ENCODE measurements at regions not wholly inside any gene's neighbourhood (a gene's known extent, or its start where the extent isn't known, plus 50 kb on each side); places are given as distances from the start of the nearest gene placed in this dataset.

- POLR2A ChIA-PET, result no interaction called here
- BruUV-seq (replicated peaks), result no TSS peak
- H3K9me3 ChIP-seq (replicated peaks; ENCODE audit: control insufficient read depth, insufficient read depth, low read length), result no peaks in the 10 kb centered on the region
- CTCF ChIA-PET, result no interaction called here
- H3K9me1 ChIP-seq (replicated peaks; ENCODE audit: control insufficient read depth, extremely low read depth, insufficient read depth, low read length), result no peaks in the 10 kb centered on the region
- no peak overlapping the region for H3K4me3 ChIP-seq (replicated peaks in 1 of 3; ENCODE audit: insufficient read depth in 1 of 3, low read depth in 1 of 3, low read length in 3 of 3)
- H3K36me3 ChIP-seq (ENCODE audit: control insufficient read depth in 2 of 2, extremely low read depth in 1 of 2, insufficient read depth in 2 of 2, low read length in 2 of 2), result no peaks in the 10 kb centered on the region
- H4K20me1 ChIP-seq (replicated peaks; ENCODE audit: control insufficient read depth, extremely low read depth, insufficient read depth, low read length), result no peaks in the 10 kb centered on the region
- dilution Hi-C loops (cut with MboI; ENCODE audit: extremely low pct_ligation_motif_present, low sequenced_read_pairs), result no loop called here
- intact Hi-C loops (cut with micrococcal nuclease), result no loop called here
- H3K9ac ChIP-seq (replicated peaks; ENCODE audit: extremely low read depth, insufficient read depth, low read length), result no peak overlapping the region
- H2AFZ ChIP-seq (ENCODE audit: low read depth, low read length), result no peak overlapping the region
- FAIRE-seq, result peak; percentile 18
- no peaks in the 10 kb centered on the region for H3K27me3 ChIP-seq (ENCODE audit: control insufficient read depth in 2 of 2, insufficient read depth in 2 of 2, low read length in 2 of 2)
- no peaks in the 10 kb centered on the region for H3K79me2 ChIP-seq (ENCODE audit: control insufficient read depth, insufficient read depth, low read length)
- no peak for TF ChIP-seq GATA2 (IDR thresholded peaks at IDR 0.05; ENCODE audit: insufficient read depth, insufficient read length, low read depth, low read length)
- no peak for TF ChIP-seq MAX (IDR thresholded peaks at IDR 0.05; ENCODE audit: insufficient read depth, insufficient read length)
- TF ChIP-seq JUN (IDR thresholded peaks at IDR 0.05; ENCODE audit: borderline replicate concordance, insufficient read depth, insufficient read length, low read depth), result no peak
- TF ChIP-seq MYC (IDR thresholded peaks at IDR 0.05; ENCODE audit: low read depth, low read length), result no peak
- TF ChIP-seq POLR2A (IDR thresholded peaks at IDR 0.05; ENCODE audit: low read depth, low read length), result no peak
- TF ChIP-seq POLR2AphosphoS5 (IDR thresholded peaks at IDR 0.05; ENCODE audit: insufficient read depth, low read depth, low read length), result no peak
- no peak for TF ChIP-seq FOS (IDR thresholded peaks at IDR 0.05; ENCODE audit: borderline replicate concordance, insufficient read depth, low read length)
- no peak for TF ChIP-seq EZH2 (IDR thresholded peaks at IDR 0.05; ENCODE audit: borderline replicate concordance, low read depth, low read length, severe bottlenecking)
- no peak for TF ChIP-seq CTCF (IDR thresholded peaks at IDR 0.05; ENCODE audit: extremely low read depth in 1 of 2, insufficient read depth in 1 of 2, low read depth in 1 of 2, low read length in 2 of 2)
- no peak overlapping the region for H3K27ac ChIP-seq (ENCODE audit: insufficient read depth, low read depth, low read length)
- no peak for DNase-seq (ENCODE audit: low read depth, low spot score)
- H3K4me2 ChIP-seq (ENCODE audit: insufficient read depth, low read length), result no peak overlapping the region
- H3K4me1 ChIP-seq (ENCODE audit: control insufficient read depth, extremely low read depth, insufficient read depth, low read length), result no peaks in the 10 kb centered on the region
Observed at GRCh38 chr10:9103301-9103700, 1048.8 kb downstream of the GATA3 start.

Data from endothelial cell of umbilical vein (primary cell).